ENCODE measurements at regions not wholly inside any gene's neighbourhood (a gene's known extent, or its start where the extent isn't known, plus 50 kb on each side); places are given as distances from the start of the nearest gene placed in this dataset.

- TF ChIP-seq REST (IDR thresholded peaks at IDR 0.05), result no peak
- no peak for TF ChIP-seq FOXA2 (IDR thresholded peaks at IDR 0.05)
- no peak for TF ChIP-seq EGR1 (IDR thresholded peaks at IDR 0.05; ENCODE audit: low read depth in 2 of 2)
- no peak for TF ChIP-seq GABPA (IDR thresholded peaks at IDR 0.05 in 1 of 2, conservative IDR thresholded peaks at IDR 0.05 in 1 of 2)
- TF ChIP-seq, protein P1, sequence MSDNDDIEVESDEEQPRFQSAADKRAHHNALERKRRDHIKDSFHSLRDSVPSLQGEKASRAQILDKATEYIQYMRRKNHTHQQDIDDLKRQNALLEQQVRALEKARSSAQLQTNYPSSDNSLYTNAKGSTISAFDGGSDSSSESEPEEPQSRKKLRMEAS (IDR thresholded peaks at IDR 0.05), result no peak
- TF ChIP-seq ZBTB33 (IDR thresholded peaks at IDR 0.05), result no peak
- no peak for TF ChIP-seq RXRA (IDR thresholded peaks at IDR 0.05)
- no peak for TF ChIP-seq YY1 (IDR thresholded peaks at IDR 0.05)
- no peak for TF ChIP-seq SP1 (IDR thresholded peaks at IDR 0.05)
- no peak for TF ChIP-seq RAD21 (IDR thresholded peaks at IDR 0.05)
- TF ChIP-seq HNF4G (IDR thresholded peaks at IDR 0.05), result no peak
- no peak for TF ChIP-seq TAF1 (conservative IDR thresholded peaks at IDR 0.05)
- no peak for TF ChIP-seq ATF3 (IDR thresholded peaks at IDR 0.05)
- no peak for TF ChIP-seq NR2F2 (IDR thresholded peaks at IDR 0.05)
- TF ChIP-seq CTCF (IDR thresholded peaks at IDR 0.05; ENCODE audit: low read depth, low read length, missing input control), result no peak
- TF ChIP-seq JUND (IDR thresholded peaks at IDR 0.05), result no peak
- no peaks in the 10 kb centered on the region for H3K4me1 ChIP-seq (ENCODE audit: control insufficient read depth in 4 of 4, insufficient read depth in 4 of 4, low read length in 3 of 4)
- no peak overlapping the region for H3K9ac ChIP-seq (ENCODE audit: low read depth in 1 of 2, low read length in 2 of 2)
- H3K4me3 ChIP-seq (ENCODE audit: low read depth in 1 of 3, low read length in 3 of 3), result no peak overlapping the region
- H3K9me3 ChIP-seq (ENCODE audit: control insufficient read depth in 4 of 4, low read length in 3 of 4), result no peaks in the 10 kb centered on the region
- H3K36me3 ChIP-seq (ENCODE audit: control insufficient read depth in 4 of 4, insufficient read depth in 3 of 4, low read depth in 1 of 4, low read length in 3 of 4), result no peaks in the 10 kb centered on the region
- DNase-seq (ENCODE audit: low spot score), result no peak
- H3K27me3 ChIP-seq (ENCODE audit: control insufficient read depth in 4 of 4, insufficient read depth in 4 of 4, low read length in 3 of 4), result no peaks in the 10 kb centered on the region
- H3K27ac ChIP-seq (ENCODE audit: low read depth in 1 of 2, low read length in 2 of 2), result no peak overlapping the region
Measured at GRCh38 chr13:62432906-62433305, 1017.3 kb upstream of the PCDH20 start.

- TF ChIP-seq SP1 (IDR thresholded peaks at IDR 0.05) (no peak), TAF1 (conservative IDR thresholded peaks at IDR 0.05) (no peak), JUND (IDR thresholded peaks at IDR 0.05) (no peak), GABPA (IDR thresholded peaks at IDR 0.05 in 1 of 2, conservative IDR thresholded peaks at IDR 0.05 in 1 of 2) (no peak), YY1 (IDR thresholded peaks at IDR 0.05) (no peak), FOXA1 (IDR thresholded peaks at IDR 0.05) (no peak), HNF4G (IDR thresholded peaks at IDR 0.05) (no peak), ZBTB33 (IDR thresholded peaks at IDR 0.05) (no peak), HNF4A (conservative IDR thresholded peaks at IDR 0.05) (no peak), REST (IDR thresholded peaks at IDR 0.05) (no peak), RXRA (IDR thresholded peaks at IDR 0.05) (no peak)
- TF ChIP-seq, protein P1 (IDR thresholded peaks at IDR 0.05), result no peak
- WGBS, result 58% methylated on average over 1 of the region's 1 CpG
- H3K4me1 ChIP-seq (ENCODE audit: control insufficient read depth in 4 of 4, insufficient read depth in 4 of 4, low read length in 3 of 4), result no peaks in the 10 kb centered on the region
Measured at GRCh38 chr13:62432295-62432694, 1016.6 kb upstream of the PCDH20 start.

More at GRCh38 chr13:62432295-62432694, 1016.6 kb upstream of the PCDH20 start:
- Histone ChIP-seq H3K27me3 (ENCODE audit: control insufficient read depth in 4 of 4, insufficient read depth in 4 of 4, low read length in 3 of 4) (no peaks in the 10 kb centered on the region), H3K27ac (ENCODE audit: low read depth in 1 of 2, low read length in 2 of 2) (no peak overlapping the region), H3K4me3 (ENCODE audit: low read depth in 1 of 3, low read length in 3 of 3) (no peak overlapping the region), H3K9me3 (ENCODE audit: control insufficient read depth in 4 of 4, low read length in 3 of 4) (no peaks in the 10 kb centered on the region), H3K9ac (ENCODE audit: low read depth in 1 of 2, low read length in 2 of 2) (no peak overlapping the region), H3K36me3 (ENCODE audit: control insufficient read depth in 4 of 4, insufficient read depth in 3 of 4, low read depth in 1 of 4, low read length in 3 of 4) (no peaks in the 10 kb centered on the region)
- no peak for DNase-seq (ENCODE audit: low spot score)

Data from liver (tissue), 8 donors.